Activated CD4-positive, alpha-beta T cell treated with anti-CD3 and anti-CD28 coated beads for 36 hours (primary cell): ENCODE measurements at regions not wholly inside any gene's neighbourhood (a gene's known extent, or its start where the extent isn't known, plus 50 kb on each side); places are given as distances from the start of the nearest gene placed in this dataset.
A peak's percentile ranks its signal among the peaks of the same experiment; 100 is the strongest.
"Not testable (repeated sequence)": the region's sequence is repeated elsewhere in the genome, so short reads cannot be mapped to it uniquely, and the experiment has no call there.

ENCODE experiments used
- ATAC-seq: fragments of 200-7000 bp; cut with Tn5 transposase; one replicate; pipeline ENCODE4 v1.10.0; 2021; ENCODE audit warnings: mild to moderate bottlenecking, moderate library complexity
- CTCF ChIA-PET: fragments of 350-600 bp; sonication (Branson Sonifier 250); formaldehyde crosslinking; loops from one replicate; lab custom pipeline; 2021; ENCODE audit warnings: antibody characterized with exemption; lab: Charles Lee
- POLR2A ChIA-PET: fragments of 350-600 bp; sonication (Branson Sonifier 250); formaldehyde crosslinking; loops from one replicate; lab custom pipeline; 2021; ENCODE audit warnings: antibody characterized with exemption, inconsistent platforms; lab: Charles Lee
- DNase-seq: peaks from one replicate; pipeline ENCODE4 v3.0.0-alpha.2; 2020
- H3K27ac Mint-ChIP-seq: one replicate; pipeline ENCODE4 v1.8.0; 2021; ENCODE audit warnings: mixed read lengths
- H3K27me3 Mint-ChIP-seq: one replicate; pipeline ENCODE4 v1.8.0; 2021; ENCODE audit warnings: mixed read lengths
- H3K36me3 Mint-ChIP-seq: one replicate; pipeline ENCODE4 v1.8.0; 2021; ENCODE audit warnings: low read depth, mixed read lengths
- H3K4me1 Mint-ChIP-seq: one replicate; pipeline ENCODE4 v1.8.0; 2021; ENCODE audit warnings: mixed read lengths
- H3K4me3 Mint-ChIP-seq: one replicate; pipeline ENCODE4 v1.8.0; 2021; ENCODE audit warnings: mild to moderate bottlenecking, moderate library complexity, mixed read lengths
- H3K9me3 Mint-ChIP-seq: one replicate; pipeline ENCODE4 v1.8.0; 2021; ENCODE audit warnings: low read depth, mixed read lengths
- intact Hi-C, 2 experiments: fragments of 100-400 bp; cut with DNase I in 1 of 2; cut with micrococcal nuclease in 1 of 2; formaldehyde crosslinking; loops; one replicate each; pipeline versions ENCODE4 v1.14.2 to v1.15.1; 2022 to 2024; cut with DNase I, micrococcal nuclease

- POLR2A ChIA-PET, ATAC-seq, CTCF ChIA-PET, H3K4me1 Mint-ChIP-seq, H3K9me3 Mint-ChIP-seq, H3K4me3 Mint-ChIP-seq, DNase-seq, H3K27me3 Mint-ChIP-seq, intact Hi-C loops, H3K36me3 Mint-ChIP-seq, H3K27ac Mint-ChIP-seq: not testable (repeated sequence)
Measured at GRCh38 chr16:18263046-18263445, 73.5 kb downstream of the NPIPA8 start.

- H3K27me3 Mint-ChIP-seq, POLR2A ChIA-PET: not testable (repeated sequence)
Measured at GRCh38 chr16:18261848-18262247, 74.7 kb downstream of the NPIPA8 start.

GRCh38 chr16:18259496-18260176, 76.9 kb downstream of the NPIPA8 start:
- H3K36me3 Mint-ChIP-seq, ATAC-seq, POLR2A ChIA-PET, H3K4me3 Mint-ChIP-seq, intact Hi-C loops, CTCF ChIA-PET, DNase-seq, H3K9me3 Mint-ChIP-seq, H3K4me1 Mint-ChIP-seq, H3K27me3 Mint-ChIP-seq, H3K27ac Mint-ChIP-seq: not testable (repeated sequence)

More at GRCh38 chr16:18261848-18262247, 74.7 kb downstream of the NPIPA8 start:
- H3K9me3 Mint-ChIP-seq, DNase-seq, H3K36me3 Mint-ChIP-seq, intact Hi-C loops, H3K27ac Mint-ChIP-seq, ATAC-seq, CTCF ChIA-PET, H3K4me1 Mint-ChIP-seq, H3K4me3 Mint-ChIP-seq: not testable (repeated sequence)

GRCh38 chr16:18252943-18253342, 83.6 kb downstream of the NPIPA8 start:
- intact Hi-C loops, H3K4me1 Mint-ChIP-seq, H3K27ac Mint-ChIP-seq, POLR2A ChIA-PET, DNase-seq, H3K9me3 Mint-ChIP-seq, H3K4me3 Mint-ChIP-seq, H3K36me3 Mint-ChIP-seq, ATAC-seq, H3K27me3 Mint-ChIP-seq, CTCF ChIA-PET: not testable (repeated sequence)

- H3K4me1 Mint-ChIP-seq, CTCF ChIA-PET, H3K36me3 Mint-ChIP-seq, ATAC-seq, H3K4me3 Mint-ChIP-seq, DNase-seq, POLR2A ChIA-PET, intact Hi-C loops, H3K27ac Mint-ChIP-seq, H3K27me3 Mint-ChIP-seq, H3K9me3 Mint-ChIP-seq: not testable (repeated sequence)
Measured at GRCh38 chr16:18230505-18230904, 106.0 kb downstream of the NPIPA8 start.

GRCh38 chr16:18222054-18223009, 114.2 kb downstream of the NPIPA8 start:
- H3K4me3 Mint-ChIP-seq, H3K4me1 Mint-ChIP-seq, H3K9me3 Mint-ChIP-seq, DNase-seq, POLR2A ChIA-PET, H3K27ac Mint-ChIP-seq, ATAC-seq, H3K36me3 Mint-ChIP-seq, H3K27me3 Mint-ChIP-seq, intact Hi-C loops, CTCF ChIA-PET: not testable (repeated sequence)

- H3K4me3 Mint-ChIP-seq, intact Hi-C loops, POLR2A ChIA-PET, H3K4me1 Mint-ChIP-seq, CTCF ChIA-PET, ATAC-seq, DNase-seq, H3K36me3 Mint-ChIP-seq, H3K27me3 Mint-ChIP-seq, H3K27ac Mint-ChIP-seq, H3K9me3 Mint-ChIP-seq: not testable (repeated sequence)
Measured at GRCh38 chr16:18217741-18218140, 118.8 kb downstream of the NPIPA8 start.

GRCh38 chr16:18216814-18217213, 119.7 kb downstream of the NPIPA8 start:
- intact Hi-C loops, H3K4me1 Mint-ChIP-seq, POLR2A ChIA-PET: not testable (repeated sequence)

GRCh38 chr16:18213810-18214209, 122.7 kb downstream of the NPIPA8 start:
- H3K4me3 Mint-ChIP-seq, H3K4me1 Mint-ChIP-seq, ATAC-seq, H3K27me3 Mint-ChIP-seq, POLR2A ChIA-PET, H3K27ac Mint-ChIP-seq, intact Hi-C loops, H3K9me3 Mint-ChIP-seq, H3K36me3 Mint-ChIP-seq, CTCF ChIA-PET, DNase-seq: not testable (repeated sequence)

More at GRCh38 chr16:18216814-18217213, 119.7 kb downstream of the NPIPA8 start:
- H3K4me3 Mint-ChIP-seq, H3K27ac Mint-ChIP-seq, H3K27me3 Mint-ChIP-seq, H3K36me3 Mint-ChIP-seq, ATAC-seq, CTCF ChIA-PET, H3K9me3 Mint-ChIP-seq, DNase-seq: not testable (repeated sequence)

GRCh38 chr16:18211505-18211904, 125.0 kb downstream of the NPIPA8 start:
- ATAC-seq, DNase-seq, intact Hi-C loops, H3K27me3 Mint-ChIP-seq, H3K4me3 Mint-ChIP-seq, H3K36me3 Mint-ChIP-seq, H3K9me3 Mint-ChIP-seq, CTCF ChIA-PET, POLR2A ChIA-PET, H3K4me1 Mint-ChIP-seq, H3K27ac Mint-ChIP-seq: not testable (repeated sequence)

GRCh38 chr16:18204786-18205185, 131.8 kb downstream of the NPIPA8 start:
- CTCF ChIA-PET, H3K36me3 Mint-ChIP-seq, H3K9me3 Mint-ChIP-seq, H3K4me1 Mint-ChIP-seq, ATAC-seq, H3K27ac Mint-ChIP-seq, H3K4me3 Mint-ChIP-seq, POLR2A ChIA-PET, intact Hi-C loops, H3K27me3 Mint-ChIP-seq, DNase-seq: not testable (repeated sequence)

GRCh38 chr16:18204309-18204708, 132.2 kb downstream of the NPIPA8 start:
- DNase-seq, H3K9me3 Mint-ChIP-seq: not testable (repeated sequence)
- peak; percentile 16 for ATAC-seq

More at GRCh38 chr16:18204309-18204708, 132.2 kb downstream of the NPIPA8 start:
- H3K4me3 Mint-ChIP-seq, CTCF ChIA-PET, H3K27me3 Mint-ChIP-seq, H3K4me1 Mint-ChIP-seq, H3K36me3 Mint-ChIP-seq, intact Hi-C loops, POLR2A ChIA-PET, H3K27ac Mint-ChIP-seq: not testable (repeated sequence)
